ENCODE measurements at regions not wholly inside any gene's neighbourhood (a gene's known extent, or its start where the extent isn't known, plus 50 kb on each side); places are given as distances from the start of the nearest gene placed in this dataset.

- BruUV-seq (replicated peaks), result no TSS peak
- in situ Hi-C loops (cut with HindIII; ENCODE audit: extremely low pct_ligation_motif_present, low pct_unique_long_range_greater_than_20kb) (no loop called here), intact Hi-C loops (cut with micrococcal nuclease; ENCODE audit: unreplicated experiment) (no loop called here)
- Histone ChIP-seq H4K20me1 (ENCODE audit: insufficient read depth, low read length) (no peaks in the 10 kb centered on the region), H3K4me2 (ENCODE audit: low read depth, low read length) (no peak overlapping the region), H3K4me1 (ENCODE audit: insufficient read depth, low read length) (no peaks in the 10 kb centered on the region), H3K36me3 (replicated peaks in 1 of 2; ENCODE audit: control insufficient read depth in 1 of 2, insufficient read depth in 2 of 2, low read length in 2 of 2) (no peaks in the 10 kb centered on the region), H3K4me3 (replicated peaks in 1 of 3; ENCODE audit: insufficient read depth in 1 of 3, low read depth in 2 of 3, low read length in 3 of 3) (no peak overlapping the region), H3K79me2 (ENCODE audit: insufficient read depth, low read length) (no peaks in the 10 kb centered on the region), H3K27me3 (ENCODE audit: control insufficient read depth in 1 of 2, insufficient read depth in 2 of 2, low read length in 2 of 2) (no peaks in the 10 kb centered on the region), H3K27ac (ENCODE audit: extremely low read length, insufficient read depth, low read length) (no peak overlapping the region), H2AFZ (ENCODE audit: low read length) (no peak overlapping the region), H3K9ac (ENCODE audit: insufficient read depth, low read depth, low read length) (no peak overlapping the region), H3K9me3 (ENCODE audit: low read length) (no peaks in the 10 kb centered on the region)
- no peak for TF ChIP-seq HDAC2 (CRISPR knock-in tag; IDR thresholded peaks at IDR 0.05)
- no peak for TF ChIP-seq RFXANK (CRISPR knock-in tag; IDR thresholded peaks at IDR 0.05)
- TF ChIP-seq ZFP36L2 (CRISPR knock-in tag; IDR thresholded peaks at IDR 0.05), result no peak
- TF ChIP-seq ZNF781 (CRISPR knock-in tag; IDR thresholded peaks at IDR 0.05; ENCODE audit: borderline replicate concordance, not compliant biosample characterization), result no peak
- TF ChIP-seq ZBTB7B (CRISPR knock-in tag; IDR thresholded peaks at IDR 0.05), result no peak
- ATAC-seq (no peak), DNase-seq (ENCODE audit: low spot score) (no peak), FAIRE-seq (no peak)
- CTCF ChIA-PET (ENCODE audit: low intra/inter-chr PET ratio, low total read pairs), result no interaction called here
- POLR2A ChIA-PET, result no interaction called here
These were observed 218.2 kb upstream of the AMIGO2 start for GRCh38 chr12:47297993-47298392.

GRCh38 chr12:47296828-47297227 is 217.1 kb upstream of the AMIGO2 start:
- no peaks in the 10 kb centered on the region for H3K9me3 ChIP-seq (ENCODE audit: low read length)
- DNase-seq (ENCODE audit: low spot score) (no peak), FAIRE-seq (no peak), ATAC-seq (no peak)
- no TSS peak for BruUV-seq (replicated peaks)
- no peaks in the 10 kb centered on the region for H3K4me1 ChIP-seq (ENCODE audit: insufficient read depth, low read length)
- H3K36me3 ChIP-seq (replicated peaks in 1 of 2; ENCODE audit: control insufficient read depth in 1 of 2, insufficient read depth in 2 of 2, low read length in 2 of 2), result no peaks in the 10 kb centered on the region
- H3K9ac ChIP-seq (ENCODE audit: insufficient read depth, low read depth, low read length), result no peak overlapping the region
- H3K4me3 ChIP-seq (replicated peaks in 1 of 3; ENCODE audit: insufficient read depth in 1 of 3, low read depth in 2 of 3, low read length in 3 of 3), result no peak overlapping the region
- no peak overlapping the region for H3K4me2 ChIP-seq (ENCODE audit: low read depth, low read length)
- no peaks in the 10 kb centered on the region for H3K27me3 ChIP-seq (ENCODE audit: control insufficient read depth in 1 of 2, insufficient read depth in 2 of 2, low read length in 2 of 2)
- intact Hi-C loops (cut with micrococcal nuclease; ENCODE audit: unreplicated experiment) (no loop called here), in situ Hi-C loops (cut with HindIII; ENCODE audit: extremely low pct_ligation_motif_present, low pct_unique_long_range_greater_than_20kb) (no loop called here)
- no peak overlapping the region for H2AFZ ChIP-seq (ENCODE audit: low read length)
- ChIA-PET POLR2A (no interaction called here), CTCF (ENCODE audit: low intra/inter-chr PET ratio, low total read pairs) (no interaction called here)
- H3K27ac ChIP-seq (ENCODE audit: extremely low read length, insufficient read depth, low read length), result no peak overlapping the region
- no peaks in the 10 kb centered on the region for H3K79me2 ChIP-seq (ENCODE audit: insufficient read depth, low read length)
- H4K20me1 ChIP-seq (ENCODE audit: insufficient read depth, low read length), result no peaks in the 10 kb centered on the region
- TF ChIP-seq ELF3 (CRISPR knock-in tag; IDR thresholded peaks at IDR 0.05) (no peak), TOE1 (CRISPR knock-in tag; IDR thresholded peaks at IDR 0.05) (no peak), MED8 (CRISPR knock-in tag; IDR thresholded peaks at IDR 0.05; ENCODE audit: insufficient replicate concordance) (no peak), ZNF704 (CRISPR knock-in tag; IDR thresholded peaks at IDR 0.05; ENCODE audit: borderline replicate concordance) (no peak), NFE2L1 (CRISPR knock-in tag; IDR thresholded peaks at IDR 0.05; ENCODE audit: borderline replicate concordance) (no peak), ZMAT5 (CRISPR knock-in tag; IDR thresholded peaks at IDR 0.05; ENCODE audit: borderline replicate concordance, low read depth) (no peak), PBX2 (CRISPR knock-in tag; IDR thresholded peaks at IDR 0.05) (no peak), SRSF4 (IDR thresholded peaks at IDR 0.05; ENCODE audit: low read depth, low read length, poor library complexity, severe bottlenecking) (no peak), MAFF (IDR thresholded peaks at IDR 0.05; ENCODE audit: low read depth, low read length) (no peak), ZNF589 (CRISPR knock-in tag; conservative IDR thresholded peaks at IDR 0.05) (no peak)
- TF ChIP-seq, protein P1, sequence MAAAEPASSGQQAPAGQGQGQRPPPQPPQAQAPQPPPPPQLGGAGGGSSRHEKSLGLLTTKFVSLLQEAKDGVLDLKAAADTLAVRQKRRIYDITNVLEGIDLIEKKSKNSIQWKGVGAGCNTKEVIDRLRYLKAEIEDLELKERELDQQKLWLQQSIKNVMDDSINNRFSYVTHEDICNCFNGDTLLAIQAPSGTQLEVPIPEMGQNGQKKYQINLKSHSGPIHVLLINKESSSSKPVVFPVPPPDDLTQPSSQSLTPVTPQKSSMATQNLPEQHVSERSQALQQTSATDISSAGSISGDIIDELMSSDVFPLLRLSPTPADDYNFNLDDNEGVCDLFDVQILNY (CRISPR knock-in tag; conservative IDR thresholded peaks at IDR 0.05), result no peak

Data from HepG2 (cell line).